ENCODE measurements at regions not wholly inside any gene's neighbourhood (a gene's known extent, or its start where the extent isn't known, plus 50 kb on each side); places are given as distances from the start of the nearest gene placed in this dataset.

DNA sequence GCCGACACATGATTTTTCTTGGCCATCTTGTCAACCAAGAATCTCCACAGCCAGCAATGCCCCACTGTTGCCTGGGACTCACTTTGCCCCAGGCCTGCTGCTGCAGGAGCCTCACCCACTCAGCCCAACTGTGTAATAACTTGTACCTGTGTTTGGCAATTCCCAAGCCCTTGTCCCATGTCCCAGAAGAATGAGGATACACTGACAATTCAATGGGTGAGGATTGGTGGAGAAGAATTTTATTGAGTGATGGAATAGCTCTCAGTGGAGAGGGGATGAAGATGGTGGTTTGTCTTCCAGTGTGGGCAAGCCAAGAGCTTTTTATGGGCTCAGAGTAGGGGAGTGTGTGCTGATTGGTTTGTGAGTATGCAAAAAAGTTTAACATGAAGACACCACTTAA lies 861.9 kb downstream of the TFAP2A start:
- no peak overlapping the region for H3K27ac ChIP-seq (ENCODE audit: low read depth, low read length)
- H3K27me3 ChIP-seq (ENCODE audit: control insufficient read depth, insufficient read depth, low read length): no peaks in the 10 kb centered on the region
- H3K4me3 ChIP-seq (ENCODE audit: low read depth, low read length): no peak overlapping the region
- TF ChIP-seq, protein P1, sequence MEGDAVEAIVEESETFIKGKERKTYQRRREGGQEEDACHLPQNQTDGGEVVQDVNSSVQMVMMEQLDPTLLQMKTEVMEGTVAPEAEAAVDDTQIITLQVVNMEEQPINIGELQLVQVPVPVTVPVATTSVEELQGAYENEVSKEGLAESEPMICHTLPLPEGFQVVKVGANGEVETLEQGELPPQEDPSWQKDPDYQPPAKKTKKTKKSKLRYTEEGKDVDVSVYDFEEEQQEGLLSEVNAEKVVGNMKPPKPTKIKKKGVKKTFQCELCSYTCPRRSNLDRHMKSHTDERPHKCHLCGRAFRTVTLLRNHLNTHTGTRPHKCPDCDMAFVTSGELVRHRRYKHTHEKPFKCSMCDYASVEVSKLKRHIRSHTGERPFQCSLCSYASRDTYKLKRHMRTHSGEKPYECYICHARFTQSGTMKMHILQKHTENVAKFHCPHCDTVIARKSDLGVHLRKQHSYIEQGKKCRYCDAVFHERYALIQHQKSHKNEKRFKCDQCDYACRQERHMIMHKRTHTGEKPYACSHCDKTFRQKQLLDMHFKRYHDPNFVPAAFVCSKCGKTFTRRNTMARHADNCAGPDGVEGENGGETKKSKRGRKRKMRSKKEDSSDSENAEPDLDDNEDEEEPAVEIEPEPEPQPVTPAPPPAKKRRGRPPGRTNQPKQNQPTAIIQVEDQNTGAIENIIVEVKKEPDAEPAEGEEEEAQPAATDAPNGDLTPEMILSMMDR (IDR thresholded peaks at IDR 0.05; ENCODE audit: low read depth, low read length): no peak
- ChIA-PET CTCF (no interaction called here), POLR2A (no interaction called here)
- DNase-seq (ENCODE audit: low read depth, low spot score): no peak
- H3K9me3 ChIP-seq (ENCODE audit: control insufficient read depth, insufficient read depth, low read length): peaks cover 10% of the 10 kb centered on the region; the same call in 1 of the 2 replicates

DNA sequence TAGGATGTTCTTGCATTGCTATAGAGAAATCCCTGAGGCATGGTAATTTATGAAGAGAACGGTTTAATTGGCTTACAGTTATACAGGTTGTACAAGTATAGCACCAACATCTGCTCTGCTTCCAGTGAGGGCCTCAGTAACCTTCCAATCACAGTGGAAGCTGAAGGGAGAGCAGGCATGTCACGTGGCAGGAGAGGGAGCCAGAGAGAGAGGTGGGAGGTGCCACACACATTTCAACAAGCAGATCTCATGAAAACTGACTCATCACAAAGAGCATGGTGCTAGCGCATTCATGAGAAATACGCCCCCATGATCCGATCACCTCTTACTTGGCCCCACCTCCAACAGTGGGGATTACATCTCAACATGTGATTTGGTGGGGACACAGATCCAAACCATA lies 871.2 kb downstream of the TFAP2A start:
- ChIA-PET POLR2A (no interaction called here), CTCF (no interaction called here)
- TF ChIP-seq, protein P1 (IDR thresholded peaks at IDR 0.05; ENCODE audit: low read depth, low read length): no peak

DNA sequence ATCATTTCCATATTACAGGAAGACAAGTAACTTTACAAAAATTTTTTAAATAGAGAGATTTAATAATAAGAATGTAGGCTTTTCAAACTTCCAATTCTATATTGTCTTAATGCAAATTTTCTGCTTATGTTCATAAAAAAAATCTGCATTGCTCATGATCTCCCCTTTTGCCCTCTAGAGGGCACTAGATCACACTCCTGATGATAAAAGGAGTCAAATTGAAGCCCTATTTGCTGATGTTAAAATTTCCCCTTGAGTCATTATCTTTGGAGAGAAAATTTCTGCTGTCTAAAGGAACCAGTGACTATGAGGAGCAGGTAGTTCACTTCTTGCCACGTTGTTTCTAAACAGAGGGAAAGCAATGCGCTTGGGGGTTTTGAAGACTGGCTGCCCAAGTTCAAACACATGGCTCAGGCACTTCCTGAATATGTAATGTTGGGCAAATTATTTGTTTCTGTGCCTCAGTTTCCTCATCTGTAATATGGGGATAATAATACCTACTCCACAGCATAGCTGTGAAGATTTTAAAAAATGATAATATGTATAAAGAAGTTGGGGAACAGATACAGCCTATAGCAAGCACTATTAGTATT lies 874.2 kb downstream of the TFAP2A start:
- Histone ChIP-seq H3K4me3 (ENCODE audit: low read depth, low read length) (no peak overlapping the region), H3K27me3 (ENCODE audit: control insufficient read depth, insufficient read depth, low read length) (no peaks in the 10 kb centered on the region), H3K9me3 (ENCODE audit: control insufficient read depth, insufficient read depth, low read length) (no peaks in the 10 kb centered on the region), H3K27ac (ENCODE audit: low read depth, low read length) (no peak overlapping the region)
- POLR2A ChIA-PET: no interaction called here
- TF ChIP-seq, protein P1 (IDR thresholded peaks at IDR 0.05; ENCODE audit: low read depth, low read length): peak; percentile 72
- CTCF ChIA-PET: interaction anchor here (0.7 to 0.9 kb wide), 2 partner anchors 9 to 97 kb away, joined by 3 read pairs; no protein-coding TSS in a partner anchor
- DNase-seq (ENCODE audit: low read depth, low spot score): peak; percentile 13

More for the DNA sequence above, 871.2 kb downstream of the TFAP2A start:
- Histone ChIP-seq H3K4me3 (ENCODE audit: low read depth, low read length) (no peak overlapping the region), H3K27me3 (ENCODE audit: control insufficient read depth, insufficient read depth, low read length) (no peaks in the 10 kb centered on the region), H3K27ac (ENCODE audit: low read depth, low read length) (no peak overlapping the region), H3K9me3 (ENCODE audit: control insufficient read depth, insufficient read depth, low read length) (no peaks in the 10 kb centered on the region)
- no peak for DNase-seq (ENCODE audit: low read depth, low spot score)

DNA sequence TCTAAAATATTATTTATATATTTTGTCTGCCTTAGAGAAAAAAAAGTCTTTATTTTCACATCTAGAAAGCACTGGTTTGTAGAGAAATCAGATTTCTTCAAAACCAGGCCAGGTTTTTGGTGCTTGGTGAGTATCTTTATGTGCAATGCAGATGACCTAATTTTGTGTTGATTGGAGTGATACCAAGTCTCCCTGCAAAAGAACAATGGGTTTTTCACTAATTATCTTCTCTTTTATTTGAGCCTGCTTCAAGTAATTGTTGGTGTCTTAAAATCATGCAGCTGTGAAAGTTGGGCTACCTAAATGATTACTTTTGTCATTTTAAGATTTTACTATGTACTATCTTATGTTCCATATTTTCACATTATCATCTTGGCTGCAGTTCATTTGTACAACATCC lies 874.7 kb downstream of the TFAP2A start:
- no peaks in the 10 kb centered on the region for H3K27me3 ChIP-seq (ENCODE audit: control insufficient read depth, insufficient read depth, low read length)
- DNase-seq (ENCODE audit: low read depth, low spot score): no peak
- ChIA-PET POLR2A (no interaction called here), CTCF (no interaction called here)
- H3K4me3 ChIP-seq (ENCODE audit: low read depth, low read length): no peak overlapping the region
- no peaks in the 10 kb centered on the region for H3K9me3 ChIP-seq (ENCODE audit: control insufficient read depth, insufficient read depth, low read length)
- H3K27ac ChIP-seq (ENCODE audit: low read depth, low read length): no peak overlapping the region
- TF ChIP-seq, protein P1 (IDR thresholded peaks at IDR 0.05; ENCODE audit: low read depth, low read length): no peak

DNA sequence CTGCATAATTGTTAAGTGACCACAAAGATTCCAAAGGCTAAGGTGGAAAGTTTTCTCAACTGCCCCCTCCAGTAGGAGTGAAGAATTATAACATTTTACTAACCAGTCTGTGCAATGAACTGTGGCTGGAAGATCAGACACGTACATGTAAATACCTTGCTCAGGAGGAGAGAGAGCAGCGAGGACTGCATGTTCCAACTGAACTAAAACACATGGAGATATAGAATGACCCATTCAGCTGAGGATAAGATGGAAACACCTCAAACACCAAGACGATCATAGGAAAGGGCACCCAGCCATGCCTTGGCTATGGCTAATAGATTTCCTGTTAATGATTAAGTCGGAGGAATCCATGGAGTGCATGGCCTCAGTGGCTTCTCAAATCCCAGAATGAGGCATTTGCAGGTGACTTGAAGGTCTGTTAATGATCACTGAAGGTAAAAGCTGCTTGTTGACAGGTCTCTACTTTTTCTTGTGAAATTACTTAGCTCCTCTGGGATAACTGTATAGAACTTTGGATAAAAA lies 875.6 kb downstream of the TFAP2A start:
- ChIA-PET POLR2A (no interaction called here), CTCF (interaction anchor here (0.6 to 1.2 kb wide), 2 partner anchors 768 to 890 kb away, joined by 3 to 4 read pairs; no protein-coding TSS in a partner anchor)
- TF ChIP-seq, protein P1 (IDR thresholded peaks at IDR 0.05; ENCODE audit: low read depth, low read length): no peak
- no peak overlapping the region for H3K27ac ChIP-seq (ENCODE audit: low read depth, low read length)
- H3K4me3 ChIP-seq (ENCODE audit: low read depth, low read length): no peak overlapping the region
- H3K9me3 ChIP-seq (ENCODE audit: control insufficient read depth, insufficient read depth, low read length): no peaks in the 10 kb centered on the region
- no peaks in the 10 kb centered on the region for H3K27me3 ChIP-seq (ENCODE audit: control insufficient read depth, insufficient read depth, low read length)
- no peak for DNase-seq (ENCODE audit: low read depth, low spot score)
